Panc1 (cell line): ENCODE measurements at regions not wholly inside any gene's neighbourhood (a gene's known extent, or its start where the extent isn't known, plus 50 kb on each side); places are given as distances from the start of the nearest gene placed in this dataset.

Experiments used
- ATAC-seq: fragments of 200-7000 bp; cut with Tn5 transposase; 2 replicates; pipeline ENCODE4 v1.9.1; 2020; ENCODE audit warnings: mild to moderate bottlenecking, moderate library complexity
- BruUV-seq: library from RNA; stranded (reverse); fragments of 400-500 nt; replicated peaks from 2 replicates; lab custom pipeline; 2021; lab: Mats Ljungman, UMichigan
- CTCF ChIA-PET: fragments of 300-600 bp; sonication (Branson Sonifier 250); formaldehyde crosslinking; loops from one replicate; lab custom pipeline; 2022; ENCODE audit warnings: antibody characterized with exemption; lab: Charles Lee
- POLR2A ChIA-PET: fragments of 300-600 bp; sonication (Branson Sonifier 250); formaldehyde crosslinking; loops from one replicate; lab custom pipeline; 2022; ENCODE audit warnings: antibody characterized with exemption; lab: Charles Lee
- DNase-seq: peaks from one replicate; pipeline ENCODE4 v3.0.0-alpha.2; 2010; ENCODE audit warnings: low read depth, low spot score
- H3K27ac ChIP-seq: 2 replicates; pipeline ENCODE4 v1.5.1; 2011; ENCODE audit warnings: mild to moderate bottlenecking, low read length, inconsistent platforms
- H3K27me3 ChIP-seq: fragments of 200-500 bp; sonication (Bioruptor generic); 2 replicates; pipeline ENCODE4 v1.6.0; 2014; ENCODE audit warnings: low read length, inconsistent platforms; ENCODE audit not compliant: control insufficient read depth, insufficient read depth
- H3K36me3 ChIP-seq: fragments of 200-500 bp; sonication (Bioruptor generic); 2 replicates; pipeline ENCODE4 v1.5.1; 2014; ENCODE audit warnings: inconsistent platforms, mild to moderate bottlenecking, low read length, moderate library complexity; ENCODE audit not compliant: control insufficient read depth, insufficient read depth
- H3K4me1 ChIP-seq: 2 replicates; pipeline ENCODE4 v1.5.1; 2011; ENCODE audit warnings: inconsistent platforms, mild to moderate bottlenecking, low read length, moderate library complexity; ENCODE audit not compliant: control insufficient read depth, insufficient read depth
- H3K4me3 ChIP-seq, 2 experiments: 2 replicates each; pipeline ENCODE4 v1.5.1; 2011 to 2012; ENCODE audit warnings: low read depth in 2 of 2, low read length in 2 of 2, mild to moderate bottlenecking in 2 of 2, inconsistent platforms in 1 of 2, moderate library complexity in 1 of 2
- H3K9me3 ChIP-seq: fragments of 200-500 bp; sonication (Bioruptor generic); 2 replicates; pipeline ENCODE4 v1.5.1; 2014; ENCODE audit warnings: low read depth, mild to moderate bottlenecking, inconsistent platforms, low read length, moderate library complexity; ENCODE audit not compliant: control insufficient read depth, insufficient read depth
- CTCF ChIP-seq: fragments of 450-650 bp; IDR thresholded peaks from 2 replicates; pipeline ENCODE4 v1.5.1; 2017; ENCODE audit warnings: mild to moderate bottlenecking
- POLR2AphosphoS5 ChIP-seq: IDR thresholded peaks from 2 replicates; pipeline ENCODE4 v1.6.1; 2012; ENCODE audit warnings: mild to moderate bottlenecking, low read depth, low read length, moderate library complexity
- SIN3A ChIP-seq: IDR thresholded peaks from 2 replicates; pipeline ENCODE4 v1.6.1; 2012; ENCODE audit warnings: low read depth, mild to moderate bottlenecking, low read length, moderate library complexity, borderline replicate concordance; ENCODE audit not compliant: insufficient read depth
- TCF7L2 ChIP-seq: IDR thresholded peaks from 2 replicates; pipeline ENCODE4 v1.6.1; 2011; ENCODE audit warnings: mild to moderate bottlenecking, low read depth, low read length, inconsistent platforms
- in situ Hi-C: cut with HindIII; loops from 2 replicates; pipeline ENCODE4 v1.10.0; 2016; ENCODE audit warnings: low sequenced_read_pairs, low pct_unique_long_range_greater_than_20kb
- intact Hi-C: fragments of 100-400 bp; cut with micrococcal nuclease; formaldehyde crosslinking; loops from one replicate; pipeline ENCODE4 v1.10.0; 2022; ENCODE audit not compliant: unreplicated experiment
- TF ChIP-seq, protein P1 (sequence below), 2 experiments: IDR thresholded peaks; 2 replicates each; pipeline ENCODE4 v1.6.1; 2011 to 2012; ENCODE audit warnings: low read depth in 2 of 2, control low read depth in 1 of 2, low read length in 1 of 2, mild to moderate bottlenecking in 1 of 2, moderate library complexity in 1 of 2; ENCODE audit not compliant: insufficient read depth in 1 of 2

GRCh38 chr12:67414011-67414715, 145.0 kb downstream of the CAND1 start:
- ATAC-seq (no peak), DNase-seq (no peak)
- H3K4me1 ChIP-seq: no peaks in the 10 kb centered on the region
- no peaks in the 10 kb centered on the region for H3K27me3 ChIP-seq
- TF ChIP-seq CTCF: no peak
- TF ChIP-seq, protein P1, sequence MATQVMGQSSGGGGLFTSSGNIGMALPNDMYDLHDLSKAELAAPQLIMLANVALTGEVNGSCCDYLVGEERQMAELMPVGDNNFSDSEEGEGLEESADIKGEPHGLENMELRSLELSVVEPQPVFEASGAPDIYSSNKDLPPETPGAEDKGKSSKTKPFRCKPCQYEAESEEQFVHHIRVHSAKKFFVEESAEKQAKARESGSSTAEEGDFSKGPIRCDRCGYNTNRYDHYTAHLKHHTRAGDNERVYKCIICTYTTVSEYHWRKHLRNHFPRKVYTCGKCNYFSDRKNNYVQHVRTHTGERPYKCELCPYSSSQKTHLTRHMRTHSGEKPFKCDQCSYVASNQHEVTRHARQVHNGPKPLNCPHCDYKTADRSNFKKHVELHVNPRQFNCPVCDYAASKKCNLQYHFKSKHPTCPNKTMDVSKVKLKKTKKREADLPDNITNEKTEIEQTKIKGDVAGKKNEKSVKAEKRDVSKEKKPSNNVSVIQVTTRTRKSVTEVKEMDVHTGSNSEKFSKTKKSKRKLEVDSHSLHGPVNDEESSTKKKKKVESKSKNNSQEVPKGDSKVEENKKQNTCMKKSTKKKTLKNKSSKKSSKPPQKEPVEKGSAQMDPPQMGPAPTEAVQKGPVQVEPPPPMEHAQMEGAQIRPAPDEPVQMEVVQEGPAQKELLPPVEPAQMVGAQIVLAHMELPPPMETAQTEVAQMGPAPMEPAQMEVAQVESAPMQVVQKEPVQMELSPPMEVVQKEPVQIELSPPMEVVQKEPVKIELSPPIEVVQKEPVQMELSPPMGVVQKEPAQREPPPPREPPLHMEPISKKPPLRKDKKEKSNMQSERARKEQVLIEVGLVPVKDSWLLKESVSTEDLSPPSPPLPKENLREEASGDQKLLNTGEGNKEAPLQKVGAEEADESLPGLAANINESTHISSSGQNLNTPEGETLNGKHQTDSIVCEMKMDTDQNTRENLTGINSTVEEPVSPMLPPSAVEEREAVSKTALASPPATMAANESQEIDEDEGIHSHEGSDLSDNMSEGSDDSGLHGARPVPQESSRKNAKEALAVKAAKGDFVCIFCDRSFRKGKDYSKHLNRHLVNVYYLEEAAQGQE (IDR thresholded peaks at IDR 0.05; ENCODE audit: insufficient read depth in 1 of 2, low read depth in 2 of 2, low read length in 1 of 2): no peak
- intact Hi-C loops (no loop called here), in situ Hi-C loops (no loop called here)
- ChIA-PET POLR2A (no interaction called here), CTCF (no interaction called here)
- no peaks in the 10 kb centered on the region for H3K36me3 ChIP-seq
- H3K4me3 ChIP-seq: no peak overlapping the region
- H3K9me3 ChIP-seq: no peaks in the 10 kb centered on the region
- BruUV-seq: no TSS peak
- no peak overlapping the region for H3K27ac ChIP-seq

- in situ Hi-C loops: no loop called here
- ChIA-PET CTCF (no interaction called here), POLR2A (no interaction called here)
- H3K4me3 ChIP-seq: no peak overlapping the region
- ATAC-seq (no peak), DNase-seq (no peak)
- BruUV-seq: no TSS peak
- H3K27ac ChIP-seq: no peak overlapping the region
- H3K36me3 ChIP-seq: no peaks in the 10 kb centered on the region
- intact Hi-C loops: no loop called here
- TF ChIP-seq, protein P1 (IDR thresholded peaks at IDR 0.05; ENCODE audit: insufficient read depth in 1 of 2, low read depth in 2 of 2, low read length in 1 of 2): no peak
- peak; percentile 46 for TF ChIP-seq CTCF
- TF ChIP-seq TCF7L2: no peak
- no peak for TF ChIP-seq POLR2AphosphoS5
- no peak for TF ChIP-seq SIN3A
- H3K9me3 ChIP-seq: no peaks in the 10 kb centered on the region
- no peaks in the 10 kb centered on the region for H3K27me3 ChIP-seq
- H3K4me1 ChIP-seq: no peaks in the 10 kb centered on the region
Observed at GRCh38 chr12:67415473-67415872, 146.3 kb downstream of the CAND1 start.
